Medulla oblongata (tissue), 1 donor: ENCODE measurements at regions not wholly inside any gene's neighbourhood (a gene's known extent, or its start where the extent isn't known, plus 50 kb on each side); places are given as distances from the start of the nearest gene placed in this dataset.
"Not testable (repeated sequence)": the region's sequence is repeated elsewhere in the genome, so short reads cannot be mapped to it uniquely, and the experiment has no call there.

Source experiments
- DNase-seq: peaks from one replicate; pipeline ENCODE4 v3.0.0-alpha.2; 2015; ENCODE audit errors: extremely low spot score

DNA sequence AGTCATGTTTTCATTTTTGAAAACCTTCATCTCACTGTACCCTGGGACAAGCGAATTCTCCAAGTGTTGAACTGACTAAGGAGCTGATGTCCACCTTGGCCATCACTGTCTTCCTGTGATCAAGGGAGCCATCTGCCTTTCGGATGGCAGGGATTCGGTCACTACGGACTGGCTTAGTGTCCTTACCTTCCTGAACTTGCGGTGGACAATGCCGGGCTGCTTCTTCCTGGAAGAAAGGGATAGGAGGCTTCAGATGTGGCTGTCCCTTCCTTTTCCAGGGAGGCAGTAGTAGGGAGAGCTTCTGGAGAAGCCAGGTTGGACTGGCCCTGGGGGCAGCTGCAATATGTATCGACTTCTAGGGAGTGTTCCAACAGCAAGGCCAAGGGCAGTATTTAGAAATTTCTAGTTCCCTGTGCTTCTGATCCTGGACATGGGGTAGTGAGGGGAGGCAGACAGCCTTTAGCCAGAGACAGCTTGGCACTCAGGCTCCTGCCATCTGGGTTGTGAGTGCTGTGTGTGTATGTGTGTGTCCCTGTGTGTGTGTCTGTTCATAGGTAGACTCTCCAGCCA is 114.6 kb downstream of the IER5 start:
- no peak for DNase-seq

DNA sequence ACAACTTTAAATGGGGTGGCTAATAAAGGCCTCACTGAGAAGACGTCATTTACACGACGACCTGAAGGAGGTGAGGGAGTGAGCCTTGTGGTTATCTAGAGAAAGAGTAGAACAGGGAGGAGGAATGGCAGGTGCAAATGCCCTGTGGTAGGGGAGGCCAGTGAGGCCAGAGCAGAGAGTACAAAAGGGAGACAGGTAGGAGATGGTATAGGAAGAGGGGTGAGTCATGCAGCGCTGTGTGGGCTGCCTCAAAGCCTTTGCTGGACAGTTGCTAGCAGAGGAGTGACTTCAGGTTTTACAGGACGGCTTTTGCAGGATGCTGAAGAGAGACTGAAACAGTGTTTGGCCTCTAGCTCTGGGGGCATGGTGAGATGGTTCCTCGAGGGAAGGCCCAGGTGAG is 116.0 kb downstream of the IER5 start:
- no peak for DNase-seq

GRCh38 chr1:181205901-181206300 is 117.4 kb downstream of the IER5 start:
- no peak for DNase-seq

DNA sequence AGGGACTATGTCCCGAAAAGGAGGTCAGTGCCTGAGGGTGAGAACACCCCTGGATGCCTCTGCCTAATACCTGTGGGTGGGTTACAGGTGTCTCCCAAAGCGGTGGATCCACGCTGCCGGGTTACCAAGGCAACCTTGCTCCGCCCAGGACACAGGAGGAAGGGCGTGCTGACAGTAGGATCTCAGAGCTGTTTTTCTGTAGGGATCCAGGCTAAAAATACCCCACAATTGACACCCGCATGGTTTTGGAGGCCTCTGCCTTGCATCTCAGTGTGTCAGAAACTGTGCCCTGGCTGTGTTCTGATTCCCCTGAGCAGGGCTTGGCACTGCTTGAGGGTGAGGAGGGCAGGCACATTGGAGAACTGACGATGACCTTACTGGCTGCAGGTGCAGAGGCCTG is 118.0 kb downstream of the IER5 start:
- DNase-seq = no peak

GRCh38 chr1:181206979-181207790 is 118.7 kb downstream of the IER5 start:
- DNase-seq = no peak

GRCh38 chr1:181208083-181208482 is 119.6 kb downstream of the IER5 start:
- DNase-seq = no peak

DNA sequence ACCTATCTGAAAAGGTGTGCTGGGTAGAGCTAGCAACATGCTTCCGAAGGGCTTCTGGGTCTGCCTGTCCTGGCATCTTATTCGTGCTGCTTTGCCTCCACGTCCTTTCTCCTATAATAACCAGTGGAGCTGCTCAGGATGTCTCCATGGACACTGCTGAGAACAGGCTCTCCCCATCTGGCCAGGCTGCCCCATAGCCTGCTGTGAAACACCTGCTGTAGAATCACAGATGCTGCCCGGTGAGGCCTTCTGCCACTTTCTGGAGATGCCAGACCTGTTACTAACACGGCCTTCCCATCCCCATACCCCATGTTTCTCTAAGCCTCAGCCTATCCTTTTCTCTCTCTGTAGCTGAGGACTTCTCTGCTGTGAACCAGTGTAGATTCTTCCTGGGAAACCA is 120.5 kb downstream of the IER5 start:
- no peak for DNase-seq

- no peak for DNase-seq
Observed at GRCh38 chr1:181213056-181213455, 124.6 kb downstream of the IER5 start.

DNA sequence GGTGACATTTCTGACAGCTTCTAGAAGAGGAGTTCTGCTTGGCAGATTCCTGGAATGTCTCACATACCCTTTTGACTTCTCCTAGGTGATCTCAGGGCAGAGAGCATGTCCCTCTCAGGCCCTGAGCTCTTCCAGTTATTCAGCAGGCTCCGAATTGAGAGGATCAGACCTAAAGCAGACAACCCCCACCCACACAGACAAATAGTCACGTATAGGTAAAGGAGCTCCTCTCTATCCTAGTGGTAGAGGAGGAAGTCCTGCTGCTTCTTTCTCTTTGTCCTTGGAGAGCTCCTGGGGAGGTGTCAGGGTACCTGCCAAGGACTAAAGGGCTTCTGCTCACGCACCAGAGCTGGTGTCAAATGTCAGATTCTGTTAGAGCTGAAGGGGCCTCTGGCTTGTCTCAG is 128.1 kb downstream of the IER5 start:
- no peak for DNase-seq

GRCh38 chr1:181219938-181220337 is 131.4 kb downstream of the IER5 start:
- DNase-seq = no peak

DNA sequence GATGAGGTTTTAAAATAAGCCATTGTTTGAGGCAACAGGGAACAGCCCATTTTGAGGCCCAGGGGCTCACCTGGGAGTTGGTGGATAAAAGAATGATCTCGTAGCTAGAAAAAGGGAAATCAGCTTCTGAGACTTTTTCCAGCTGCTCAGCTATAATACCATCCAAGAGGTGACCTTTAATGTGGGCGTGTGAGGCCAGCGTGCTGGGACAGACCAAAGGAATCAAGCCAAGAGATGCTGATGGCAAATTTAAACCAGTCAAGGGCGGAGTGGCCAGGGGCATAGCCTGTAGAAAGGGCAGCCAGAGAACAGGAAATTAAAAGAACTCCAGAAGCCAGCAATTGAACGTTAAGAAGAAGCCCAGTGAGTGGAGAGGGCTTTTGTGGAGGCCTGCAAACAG is 132.6 kb downstream of the IER5 start:
- DNase-seq = no peak

- no peak for DNase-seq
Observed at GRCh38 chr1:181222972-181223505, 134.5 kb downstream of the IER5 start.

- not testable (repeated sequence) for DNase-seq
Observed at GRCh38 chr1:181226728-181227127, 138.2 kb downstream of the IER5 start.

DNA sequence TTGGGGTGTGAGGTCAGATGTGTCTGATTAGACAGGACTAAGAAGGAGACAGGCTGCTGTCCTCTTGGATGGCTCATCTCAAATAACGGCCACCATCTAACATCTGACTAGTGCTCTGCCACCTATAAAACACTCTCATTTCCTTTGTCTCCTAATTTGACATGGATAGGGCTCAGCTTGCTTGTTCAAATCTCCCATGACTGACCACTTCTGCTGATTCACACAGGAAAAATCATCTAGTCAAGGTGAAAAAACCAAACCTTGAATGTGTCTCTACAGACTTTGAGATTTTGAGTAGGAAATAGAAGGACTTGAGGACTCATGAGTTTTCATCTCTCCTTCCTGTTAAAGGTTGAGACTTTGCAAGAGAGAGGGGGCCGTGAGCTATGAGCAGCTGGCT is 150.6 kb downstream of the IER5 start:
- no peak for DNase-seq

- DNase-seq = not testable (repeated sequence)
Observed at GRCh38 chr1:181246320-181246719, 157.8 kb downstream of the IER5 start.

DNA sequence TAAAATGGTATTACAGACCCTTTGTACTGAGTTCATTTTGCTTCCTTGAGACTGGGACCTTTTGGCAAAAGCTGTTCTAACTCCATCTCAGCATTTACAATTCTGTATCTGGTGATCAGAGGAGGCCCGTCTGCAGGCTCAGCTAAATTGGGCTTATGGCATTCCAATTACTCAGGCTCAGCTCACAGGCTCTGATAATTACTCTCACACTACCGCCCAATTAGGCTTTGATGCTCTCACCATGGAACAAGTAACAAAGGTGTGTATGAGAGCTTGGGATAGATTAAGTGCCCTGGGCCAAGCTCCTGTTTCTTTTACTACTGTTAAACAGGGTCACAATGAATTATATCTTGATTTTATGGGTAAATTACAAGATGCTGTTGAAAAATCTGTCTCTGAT is 159.9 kb downstream of the IER5 start:
- DNase-seq = not testable (repeated sequence)

DNA sequence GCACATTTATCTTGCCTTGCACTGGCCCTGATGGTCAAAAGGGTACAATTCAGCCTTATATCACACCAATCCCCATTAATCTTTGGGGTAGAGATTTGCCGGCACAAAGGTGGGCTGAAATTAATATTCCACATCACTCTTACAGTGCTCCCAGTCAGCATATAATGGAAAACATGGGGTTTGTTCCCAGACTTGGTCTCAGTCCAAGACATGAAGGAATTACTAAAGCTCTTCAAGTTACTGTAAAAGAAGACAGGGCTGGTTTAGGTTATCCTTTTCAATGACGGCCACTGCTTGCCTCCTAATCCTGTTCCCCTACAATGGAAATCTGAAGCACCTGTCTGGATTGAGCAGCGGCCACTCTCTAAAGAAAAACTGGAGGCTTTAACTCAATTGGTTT is 160.7 kb downstream of the IER5 start:
- no peak for DNase-seq

DNA sequence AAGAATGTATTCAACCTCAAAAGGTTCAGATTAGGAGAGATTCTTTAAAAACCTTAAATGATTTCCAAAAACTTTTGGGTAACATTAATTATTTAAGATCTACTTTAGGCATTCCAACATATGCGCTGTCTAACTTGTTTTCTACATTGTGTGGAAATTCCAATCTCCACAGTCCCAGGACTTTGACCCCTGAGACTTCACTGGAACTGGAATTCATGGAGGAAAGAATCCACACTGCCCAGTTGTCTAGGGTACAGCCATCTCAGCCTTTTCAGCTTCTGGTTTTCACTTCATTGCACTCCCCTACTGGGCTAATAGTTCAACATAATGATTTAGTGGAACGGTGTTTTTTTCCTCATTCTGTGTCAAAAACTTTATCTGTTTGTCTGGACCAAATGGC is 161.5 kb downstream of the IER5 start:
- no peak for DNase-seq

DNA sequence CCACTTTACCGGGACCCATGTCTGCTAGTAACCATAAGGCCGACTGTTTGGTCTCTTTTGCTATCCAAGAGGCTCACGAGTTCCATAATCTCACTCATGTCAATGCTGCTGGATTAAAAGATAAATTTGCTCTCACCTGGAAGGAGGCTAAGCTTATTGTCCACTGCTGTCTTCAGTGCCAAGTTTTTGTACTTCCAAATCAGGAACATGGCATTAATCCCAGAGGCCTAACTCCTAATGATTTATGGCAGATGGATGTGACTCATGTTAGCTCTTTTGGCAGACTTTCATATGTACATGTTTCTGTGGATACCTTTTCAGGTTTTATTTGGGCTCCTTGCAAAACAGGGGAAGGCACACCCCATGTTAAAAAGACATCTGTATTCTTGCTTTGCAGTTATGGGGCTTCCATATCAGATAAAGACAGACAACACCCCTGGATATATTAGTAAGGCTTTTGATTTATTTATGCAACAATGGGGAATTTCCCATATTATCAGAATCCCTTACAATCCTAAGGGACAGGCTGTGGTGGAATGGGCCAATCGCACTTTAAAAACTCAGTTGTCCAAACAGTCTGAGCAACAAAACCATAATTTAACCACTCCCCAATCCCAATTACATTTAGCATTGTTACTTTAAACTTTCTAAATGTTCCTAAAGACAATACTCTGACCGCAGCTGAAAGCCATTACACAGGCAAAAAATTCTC is 162.7 kb downstream of the IER5 start:
- no peak for DNase-seq

- no peak for DNase-seq
Observed at GRCh38 chr1:181251713-181252075, 163.2 kb downstream of the IER5 start.

DNA sequence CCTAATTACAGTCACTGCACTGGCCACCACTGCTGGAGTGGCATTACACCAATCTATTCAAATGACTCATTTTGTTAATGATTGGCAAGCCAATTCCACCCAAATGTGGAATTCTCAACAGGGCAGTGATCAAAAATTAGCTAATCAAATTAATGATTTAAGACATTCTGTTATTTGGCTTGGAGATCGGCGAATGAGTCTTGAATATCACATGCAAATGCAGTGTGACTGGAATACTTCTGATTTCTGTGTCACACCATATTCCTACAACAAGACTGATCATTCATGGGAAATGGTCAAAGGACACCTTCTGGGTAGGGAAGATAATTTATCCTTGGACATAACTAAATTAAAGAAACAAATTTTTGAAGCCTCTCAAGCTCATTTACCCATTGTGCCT is 165.1 kb downstream of the IER5 start:
- DNase-seq = not testable (repeated sequence)

GRCh38 chr1:181255270-181255929 is 166.9 kb downstream of the IER5 start:
- no peak for DNase-seq
